DND-41 (cell line): ENCODE measurements at regions not wholly inside any gene's neighbourhood (a gene's known extent, or its start where the extent isn't known, plus 50 kb on each side); places are given as distances from the start of the nearest gene placed in this dataset.
"Not testable (repeated sequence)": the region's sequence is repeated elsewhere in the genome, so short reads cannot be mapped to it uniquely, and the experiment has no call there.

Experiments
- ATAC-seq: fragments of 200-7000 bp; cut with Tn5 transposase; 3 replicates; pipeline ENCODE4 v1.9.1; 2021; ENCODE audit warnings: low read depth; ENCODE audit not compliant: insufficient read depth
- DNase-seq: peaks from one replicate; pipeline ENCODE4 v3.0.0-alpha.2; 2020
- H2AFZ ChIP-seq: 2 replicates; pipeline ENCODE4 v1.6.0; 2012; ENCODE audit warnings: low read depth, low read length
- H3K27ac ChIP-seq: 2 replicates; pipeline ENCODE4 v1.5.1; 2012; ENCODE audit warnings: low read length, inconsistent platforms
- H3K27me3 ChIP-seq: fragments of 200-600 bp; sonication (generic); 2 replicates; pipeline ENCODE4 v1.6.0; 2012; ENCODE audit warnings: low read length, mild to moderate bottlenecking, inconsistent platforms; ENCODE audit not compliant: insufficient read depth, poor library complexity
- H3K36me3 ChIP-seq: 2 replicates; pipeline ENCODE4 v1.5.1; 2012; ENCODE audit warnings: low read length, inconsistent platforms; ENCODE audit not compliant: insufficient read depth
- H3K4me1 ChIP-seq: 2 replicates; pipeline ENCODE4 v1.5.1; 2012; ENCODE audit warnings: mild to moderate bottlenecking, low read length; ENCODE audit not compliant: insufficient read depth
- H3K4me2 ChIP-seq: 2 replicates; pipeline ENCODE4 v1.6.0; 2012; ENCODE audit warnings: mild to moderate bottlenecking, moderate library complexity, low read length, inconsistent platforms; ENCODE audit not compliant: insufficient read depth
- H3K4me3 ChIP-seq, 2 experiments: fragments of 200-600 bp in 1 of 2; shearing (Covaris generic) in 1 of 2; 2 replicates each; pipeline ENCODE4 v1.5.1; 2012 to 2016; ENCODE audit warnings: inconsistent platforms in 2 of 2, low read length in 2 of 2, mild to moderate bottlenecking in 2 of 2, low read depth in 1 of 2, moderate library complexity in 1 of 2
- H3K79me2 ChIP-seq: 2 replicates; pipeline ENCODE4 v1.6.0; 2012; ENCODE audit warnings: low read length, inconsistent platforms; ENCODE audit not compliant: insufficient read depth
- H3K9ac ChIP-seq: 2 replicates; pipeline ENCODE4 v1.6.0; 2012; ENCODE audit warnings: low read depth, mild to moderate bottlenecking, inconsistent platforms, low read length, moderate library complexity
- H3K9me3 ChIP-seq: 2 replicates; pipeline ENCODE4 v1.5.1; 2012; ENCODE audit warnings: low read length, moderate library complexity, mild to moderate bottlenecking, inconsistent platforms; ENCODE audit not compliant: insufficient read depth, severe bottlenecking
- H4K20me1 ChIP-seq: 2 replicates; pipeline ENCODE4 v1.6.0; 2012; ENCODE audit warnings: low read length; ENCODE audit not compliant: insufficient read depth
- EZH2 ChIP-seq: IDR thresholded peaks from 3 replicates; pipeline ENCODE4 v1.6.1; 2012; ENCODE audit warnings: borderline replicate concordance, low read depth, mild to moderate bottlenecking, moderate library complexity, low read length, inconsistent platforms; ENCODE audit not compliant: severe bottlenecking
- TF ChIP-seq, protein P1 (sequence below): IDR thresholded peaks from 2 replicates; pipeline ENCODE4 v1.5.1; 2012; ENCODE audit warnings: borderline replicate concordance, low read length, moderate library complexity, mild to moderate bottlenecking; ENCODE audit not compliant: poor library complexity, severe bottlenecking; ENCODE audit errors: extremely low read depth

DNA sequence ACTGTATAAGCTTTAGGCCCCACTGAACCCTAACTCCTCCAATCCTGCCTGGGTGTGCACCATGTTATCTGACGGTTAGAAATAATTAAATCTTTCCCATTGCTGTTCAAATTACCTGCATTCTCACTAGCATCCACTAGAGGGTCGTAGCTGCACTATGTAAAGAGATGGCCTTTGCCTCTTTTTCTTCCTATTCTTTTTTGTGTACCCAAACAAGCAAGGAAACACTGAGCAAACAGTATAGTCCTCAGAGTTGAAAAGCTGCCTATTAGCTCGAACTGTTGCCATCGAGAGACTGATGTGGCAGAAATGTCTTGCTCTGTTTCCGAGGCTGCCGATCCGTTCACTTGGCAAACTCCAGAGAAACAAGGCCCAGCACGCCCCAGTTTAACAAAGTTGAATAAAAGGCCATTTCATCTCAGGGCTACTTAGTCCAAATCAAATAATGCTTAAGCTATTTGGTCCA is 163.8 kb upstream of the TRPM3 start:
- H3K36me3 ChIP-seq: no peaks in the 10 kb centered on the region
- no peaks in the 10 kb centered on the region for H3K4me1 ChIP-seq
- DNase-seq: peak; percentile 30
- no peak overlapping the region for H2AFZ ChIP-seq
- peaks cover 5% of the 10 kb centered on the region for H3K27me3 ChIP-seq
- no peaks in the 10 kb centered on the region for H3K9me3 ChIP-seq
- H3K9ac ChIP-seq: no peak overlapping the region
- H3K4me3 ChIP-seq: no peak overlapping the region
- TF ChIP-seq, protein P1, sequence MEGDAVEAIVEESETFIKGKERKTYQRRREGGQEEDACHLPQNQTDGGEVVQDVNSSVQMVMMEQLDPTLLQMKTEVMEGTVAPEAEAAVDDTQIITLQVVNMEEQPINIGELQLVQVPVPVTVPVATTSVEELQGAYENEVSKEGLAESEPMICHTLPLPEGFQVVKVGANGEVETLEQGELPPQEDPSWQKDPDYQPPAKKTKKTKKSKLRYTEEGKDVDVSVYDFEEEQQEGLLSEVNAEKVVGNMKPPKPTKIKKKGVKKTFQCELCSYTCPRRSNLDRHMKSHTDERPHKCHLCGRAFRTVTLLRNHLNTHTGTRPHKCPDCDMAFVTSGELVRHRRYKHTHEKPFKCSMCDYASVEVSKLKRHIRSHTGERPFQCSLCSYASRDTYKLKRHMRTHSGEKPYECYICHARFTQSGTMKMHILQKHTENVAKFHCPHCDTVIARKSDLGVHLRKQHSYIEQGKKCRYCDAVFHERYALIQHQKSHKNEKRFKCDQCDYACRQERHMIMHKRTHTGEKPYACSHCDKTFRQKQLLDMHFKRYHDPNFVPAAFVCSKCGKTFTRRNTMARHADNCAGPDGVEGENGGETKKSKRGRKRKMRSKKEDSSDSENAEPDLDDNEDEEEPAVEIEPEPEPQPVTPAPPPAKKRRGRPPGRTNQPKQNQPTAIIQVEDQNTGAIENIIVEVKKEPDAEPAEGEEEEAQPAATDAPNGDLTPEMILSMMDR: peak; percentile 86
- TF ChIP-seq EZH2: no peak
- no peak overlapping the region for H3K4me2 ChIP-seq
- H4K20me1 ChIP-seq: no peaks in the 10 kb centered on the region
- H3K27ac ChIP-seq: no peak overlapping the region
- H3K79me2 ChIP-seq: no peaks in the 10 kb centered on the region
- peak; percentile 88 for ATAC-seq

DNA sequence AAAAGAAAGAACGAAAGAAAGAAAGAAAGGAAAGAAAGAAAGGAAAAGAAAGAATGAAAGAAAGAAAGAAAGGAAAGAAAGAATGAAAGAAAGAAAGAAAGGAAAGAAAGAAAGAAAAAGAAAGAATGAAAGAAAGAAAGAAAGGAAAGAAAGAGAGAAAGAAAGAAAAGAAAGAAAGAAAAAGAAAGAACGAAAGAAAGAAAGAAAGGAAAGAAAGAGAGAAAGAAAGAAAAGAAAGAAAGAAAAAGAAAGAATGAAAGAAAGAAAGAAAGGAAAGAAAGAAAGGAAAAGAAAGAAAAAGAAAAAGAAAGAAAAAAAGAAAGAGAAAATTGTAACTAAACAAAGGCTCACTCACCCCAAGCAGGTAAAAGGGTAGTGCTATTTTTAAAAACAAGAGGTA is 160.7 kb upstream of the TRPM3 start:
- not testable (repeated sequence) for ATAC-seq, H3K4me1 ChIP-seq, H3K4me3 ChIP-seq, H4K20me1 ChIP-seq, H3K27ac ChIP-seq, H3K4me2 ChIP-seq, H3K79me2 ChIP-seq, H3K27me3 ChIP-seq, H2AFZ ChIP-seq, H3K9ac ChIP-seq, DNase-seq, H3K9me3 ChIP-seq, H3K36me3 ChIP-seq

DNA sequence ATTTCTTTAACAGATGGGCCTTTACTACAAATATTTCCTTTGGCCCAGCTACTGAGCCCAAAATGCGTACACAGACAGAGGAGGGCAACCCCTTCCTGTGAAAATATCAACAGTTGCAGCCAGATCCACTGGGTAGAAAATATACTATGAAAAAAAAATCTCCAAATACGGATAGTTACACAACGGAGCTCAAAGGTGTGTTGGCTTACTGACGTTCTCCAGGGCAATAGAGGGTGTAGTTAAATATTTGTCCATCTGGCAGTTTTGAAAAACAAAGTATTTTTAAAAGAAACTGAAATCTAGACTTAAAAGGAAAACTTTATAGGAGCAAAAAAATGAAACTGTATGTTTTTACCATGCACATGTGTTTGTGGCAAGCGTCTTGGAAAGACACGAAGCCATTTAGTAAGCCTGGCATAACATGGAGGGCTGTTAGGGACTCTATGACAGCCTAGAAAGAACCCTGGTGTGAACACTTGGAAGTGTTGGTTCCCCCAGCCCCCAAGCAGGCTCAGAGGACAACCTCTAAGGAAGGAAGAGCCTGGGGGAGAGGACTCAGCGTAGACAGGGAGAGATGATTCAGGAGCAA is 157.8 kb upstream of the TRPM3 start:
- DNase-seq: no peak
- Histone ChIP-seq H2AFZ (no peak overlapping the region), H3K4me2 (no peak overlapping the region), H3K79me2 (no peaks in the 10 kb centered on the region), H3K4me1 (no peaks in the 10 kb centered on the region), H3K27ac (no peak overlapping the region), H4K20me1 (no peaks in the 10 kb centered on the region), H3K4me3 (no peak overlapping the region), H3K9me3 (no peaks in the 10 kb centered on the region), H3K9ac (no peak overlapping the region), H3K27me3 (peaks cover 3% of the 10 kb centered on the region), H3K36me3 (no peaks in the 10 kb centered on the region)
- no peak for ATAC-seq
- TF ChIP-seq EZH2: no peak
- TF ChIP-seq, protein P1: no peak

DNA sequence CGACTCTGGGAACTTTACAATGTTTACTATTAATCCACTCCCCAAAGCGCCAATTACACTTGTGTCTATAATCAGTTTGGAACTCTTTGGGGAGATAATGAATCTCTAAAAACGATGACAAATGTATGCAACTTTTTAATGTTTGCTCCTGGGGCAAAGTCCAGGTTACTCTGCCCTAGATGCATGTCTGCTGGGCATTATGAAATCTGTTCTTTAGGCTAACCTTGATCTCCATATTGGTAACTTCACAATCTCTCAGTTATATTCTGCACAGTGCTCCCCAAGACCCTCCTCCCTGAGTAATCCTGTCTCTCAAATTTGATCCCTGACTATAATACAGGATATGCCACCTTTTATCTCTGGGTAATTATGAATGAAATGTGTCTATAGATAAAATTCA is 152.2 kb upstream of the TRPM3 start:
- DNase-seq (no peak), ATAC-seq (no peak)
- TF ChIP-seq, protein P1: no peak
- TF ChIP-seq EZH2: no peak
- Histone ChIP-seq H3K4me2 (no peak overlapping the region), H3K9me3 (no peaks in the 10 kb centered on the region), H3K36me3 (no peaks in the 10 kb centered on the region), H3K27me3 (no peaks in the 10 kb centered on the region), H3K79me2 (no peaks in the 10 kb centered on the region), H2AFZ (no peak overlapping the region), H3K4me1 (no peaks in the 10 kb centered on the region), H4K20me1 (no peaks in the 10 kb centered on the region), H3K4me3 (no peak overlapping the region), H3K9ac (no peak overlapping the region), H3K27ac (no peak overlapping the region)
